H9 (cell line): ENCODE measurements at regions not wholly inside any gene's neighbourhood (a gene's known extent, or its start where the extent isn't known, plus 50 kb on each side); places are given as distances from the start of the nearest gene placed in this dataset.

Experiments used
- DNase-seq: peaks from one replicate; pipeline ENCODE4 v3.0.0-alpha.2; 2017
- H2AFZ ChIP-seq: one replicate; pipeline ENCODE4 v1.6.1; 2013; ENCODE audit warnings: mild to moderate bottlenecking, low read length, control low read depth, moderate library complexity
- H2AK5ac ChIP-seq: 2 replicates; pipeline ENCODE4 v1.6.1; 2013; ENCODE audit warnings: low read length, control low read depth, mixed read lengths; ENCODE audit not compliant: insufficient read length
- H2BK120ac ChIP-seq: one replicate; pipeline ENCODE4 v1.6.1; 2013; ENCODE audit warnings: low read depth, mild to moderate bottlenecking, low read length, control low read depth, inconsistent platforms; ENCODE audit not compliant: poor library complexity, severe bottlenecking
- H2BK12ac ChIP-seq: 2 replicates; pipeline ENCODE4 v1.6.1; 2013; ENCODE audit warnings: low read length, control low read depth, mixed read lengths, low read depth; ENCODE audit not compliant: insufficient read length
- H2BK15ac ChIP-seq: 2 replicates; pipeline ENCODE4 v1.6.1; 2013; ENCODE audit warnings: low read depth, low read length, control low read depth
- H2BK20ac ChIP-seq: one replicate; pipeline ENCODE4 v1.6.1; 2013; ENCODE audit warnings: low read depth, mild to moderate bottlenecking, low read length, control low read depth, inconsistent platforms; ENCODE audit not compliant: poor library complexity, severe bottlenecking
- H2BK5ac ChIP-seq: 2 replicates; pipeline ENCODE4 v1.6.1; 2013; ENCODE audit warnings: low read length, control low read depth, mixed read lengths; ENCODE audit not compliant: insufficient read length
- H3K14ac ChIP-seq: 2 replicates; pipeline ENCODE4 v1.6.1; 2013; ENCODE audit warnings: low read length, control low read depth; ENCODE audit not compliant: insufficient read depth
- H3K18ac ChIP-seq: 2 replicates; pipeline ENCODE4 v1.6.1; 2013; ENCODE audit warnings: low read depth, mild to moderate bottlenecking, mixed read lengths, low read length, control low read depth; ENCODE audit not compliant: insufficient read length
- H3K23ac ChIP-seq: 2 replicates; pipeline ENCODE4 v1.6.1; 2013; ENCODE audit warnings: low read length, control low read depth, mixed read lengths, low read depth; ENCODE audit not compliant: insufficient read length
- H3K23me2 ChIP-seq: 2 replicates; pipeline ENCODE4 v1.6.1; 2013; ENCODE audit warnings: low read depth, mild to moderate bottlenecking, mixed read lengths, low read length, control low read depth; ENCODE audit not compliant: insufficient read length, poor library complexity, severe bottlenecking
- H3K27ac ChIP-seq: 2 replicates; pipeline ENCODE4 v1.5.1; 2013; ENCODE audit warnings: low read length, control low read depth, mixed read lengths, low read depth; ENCODE audit not compliant: insufficient read length
- H3K27me3 ChIP-seq: 2 replicates; pipeline ENCODE4 v1.6.1; 2013; ENCODE audit warnings: low read length, control low read depth, inconsistent platforms; ENCODE audit not compliant: insufficient read depth
- H3K4ac ChIP-seq: 2 replicates; pipeline ENCODE4 v1.6.1; 2013; ENCODE audit warnings: low read depth, mild to moderate bottlenecking, control low read depth, inconsistent platforms, low read length, moderate library complexity
- H3K4me1 ChIP-seq: 2 replicates; pipeline ENCODE4 v1.6.1; 2013; ENCODE audit warnings: low read length, control low read depth, inconsistent platforms; ENCODE audit not compliant: insufficient read depth
- H3K4me2 ChIP-seq: 2 replicates; pipeline ENCODE4 v1.6.1; 2013; ENCODE audit warnings: low read length, control low read depth, mixed read lengths; ENCODE audit not compliant: insufficient read length, insufficient read depth
- H3K56ac ChIP-seq: 2 replicates; pipeline ENCODE4 v1.6.1; 2013; ENCODE audit warnings: low read depth, mild to moderate bottlenecking, mixed read lengths, low read length, control low read depth; ENCODE audit not compliant: insufficient read length
- H3K79me1 ChIP-seq: 2 replicates; pipeline ENCODE4 v1.6.1; 2013; ENCODE audit warnings: low read depth, mild to moderate bottlenecking, moderate library complexity, low read length, control low read depth, inconsistent platforms; ENCODE audit not compliant: insufficient read depth, poor library complexity, severe bottlenecking
- H3K79me2 ChIP-seq: 2 replicates; pipeline ENCODE4 v1.6.1; 2013; ENCODE audit warnings: low read length, control low read depth, inconsistent platforms; ENCODE audit not compliant: insufficient read depth
- H3K9ac ChIP-seq: 2 replicates; pipeline ENCODE4 v1.6.1; 2013; ENCODE audit warnings: low read length, control low read depth, mixed read lengths; ENCODE audit not compliant: insufficient read length; ENCODE audit errors: extremely low read depth
- H3K9me3 ChIP-seq: one replicate; pipeline ENCODE4 v1.6.1; 2013; ENCODE audit warnings: low read depth, low read length, inconsistent platforms; ENCODE audit not compliant: control insufficient read depth
- H3T11ph ChIP-seq: one replicate; pipeline ENCODE4 v1.6.1; 2013; ENCODE audit warnings: mild to moderate bottlenecking, low read length, control low read depth, inconsistent platforms
- H4K20me1 ChIP-seq: one replicate; pipeline ENCODE4 v1.6.1; 2013; ENCODE audit not compliant: control insufficient read depth, insufficient read length, insufficient read depth
- H4K5ac ChIP-seq: 2 replicates; pipeline ENCODE4 v1.6.1; 2013; ENCODE audit warnings: low read depth, mild to moderate bottlenecking, mixed read lengths, low read length, control low read depth; ENCODE audit not compliant: insufficient read length
- H4K8ac ChIP-seq: replicated peaks from 2 replicates; pipeline ENCODE4 v1.6.1; 2013; ENCODE audit warnings: low read length, control low read depth, mixed read lengths, low read depth; ENCODE audit not compliant: insufficient read length
- H4K91ac ChIP-seq: 2 replicates; pipeline ENCODE4 v1.6.1; 2013; ENCODE audit warnings: low read depth, mild to moderate bottlenecking, moderate library complexity, mixed read lengths, low read length, control low read depth; ENCODE audit not compliant: insufficient read length
- H3K27ac Mint-ChIP-seq, 3 experiments: 2 replicates in 2 of 3; 3 replicates in 1 of 3; pipeline ENCODE4 v1.8.0; 2020 to 2021; ENCODE audit warnings: mixed read lengths in 3 of 3, mild to moderate bottlenecking in 1 of 3, moderate library complexity in 1 of 3
- H3K27me3 Mint-ChIP-seq: 2 replicates; pipeline ENCODE4 v1.8.0; 2021; ENCODE audit warnings: low read depth, mild to moderate bottlenecking, moderate library complexity, mixed read lengths
- H3K36me3 Mint-ChIP-seq, 3 experiments: 2 replicates in 2 of 3; 3 replicates in 1 of 3; pipeline ENCODE4 v1.8.0; 2020 to 2021; ENCODE audit warnings: low read depth in 3 of 3, mixed read lengths in 3 of 3; ENCODE audit not compliant: insufficient read depth in 1 of 3
- H3K4me1 Mint-ChIP-seq, 2 experiments: 2 replicates each; pipeline ENCODE4 v1.8.0; 2020; ENCODE audit warnings: mixed read lengths in 2 of 2
- H3K4me3 Mint-ChIP-seq, 2 experiments: 2 replicates in 1 of 2; 3 replicates in 1 of 2; pipeline ENCODE4 v1.8.0; 2020 to 2021; ENCODE audit warnings: mild to moderate bottlenecking in 2 of 2, mixed read lengths in 2 of 2, moderate library complexity in 1 of 2
- H3K9me3 Mint-ChIP-seq, 2 experiments: 2 replicates in 1 of 2; 3 replicates in 1 of 2; pipeline ENCODE4 v1.8.0; 2020; ENCODE audit warnings: mild to moderate bottlenecking in 2 of 2, mixed read lengths in 2 of 2, moderate library complexity in 1 of 2
- CTCF ChIP-seq: fragments of 200-600 bp; sonication (generic); conservative IDR thresholded peaks from 3 replicates; pipeline ENCODE4 v1.8.0; 2021; ENCODE audit warnings: antibody characterized with exemption, mild to moderate bottlenecking
- WGBS: extraction: QIAGEN DNeasy Blood & Tissue Kit; methylation state at CpG from one replicate; pipeline ENCODE4 v1.1.7; 2013; ENCODE audit warnings: missing lambda C conversion rate, low lambda C conversion rate, mixed read lengths; ENCODE audit not compliant: insufficient read length; ENCODE audit errors: extremely low coverage; 5-methylcytosine and 5-hydroxymethylcytosine counted together

GRCh38 chr4:180169966-180170365 lies 2073.2 kb upstream of the TENM3 start:
- Histone ChIP-seq H3K4me2 (no peak overlapping the region), H3K79me2 (no peaks in the 10 kb centered on the region), H4K8ac (no peak overlapping the region), H3K9ac (no peak overlapping the region), H3K23ac (no peak overlapping the region), H2BK20ac (no peak overlapping the region), H2BK15ac (no peak overlapping the region), H4K5ac (no peak overlapping the region), H3K4ac (no peak overlapping the region), H2AFZ (no peak overlapping the region), H2BK12ac (no peak overlapping the region), H3K56ac (no peak overlapping the region), H2BK120ac (no peak overlapping the region), H3K18ac (no peak overlapping the region), H3K23me2 (no peaks in the 10 kb centered on the region), H2BK5ac (no peak overlapping the region), H3K4me1 (no peaks in the 10 kb centered on the region), H3K27me3 (no peaks in the 10 kb centered on the region), H4K20me1 (no peaks in the 10 kb centered on the region), H3T11ph (no peak overlapping the region), H3K9me3 (no peaks in the 10 kb centered on the region), H3K27ac (no peak overlapping the region), H3K14ac (no peak overlapping the region), H4K91ac (no peak overlapping the region), H2AK5ac (no peak overlapping the region), H3K79me1 (no peaks in the 10 kb centered on the region)
- H3K4me1 Mint-ChIP-seq = peaks cover 10 to 12% of the 10 kb centered on the region in 2 experiments
- no peak overlapping the region for H3K4me3 Mint-ChIP-seq
- H3K27me3 Mint-ChIP-seq = no peaks in the 10 kb centered on the region; the same call in 1 of the 2 replicates
- no CpG with 5 or more reads among the region's 1 CpG for WGBS
- no peaks in the 10 kb centered on the region for H3K36me3 Mint-ChIP-seq
- TF ChIP-seq CTCF = no peak
- H3K27ac Mint-ChIP-seq = no peak overlapping the region
- no peaks in the 10 kb centered on the region for H3K9me3 Mint-ChIP-seq
- DNase-seq = no peak
